ENCODE measurements at regions not wholly inside any gene's neighbourhood (a gene's known extent, or its start where the extent isn't known, plus 50 kb on each side); places are given as distances from the start of the nearest gene placed in this dataset.
"Not testable (repeated sequence)": the region's sequence is repeated elsewhere in the genome, so short reads cannot be mapped to it uniquely, and the experiment has no call there.

DNA sequence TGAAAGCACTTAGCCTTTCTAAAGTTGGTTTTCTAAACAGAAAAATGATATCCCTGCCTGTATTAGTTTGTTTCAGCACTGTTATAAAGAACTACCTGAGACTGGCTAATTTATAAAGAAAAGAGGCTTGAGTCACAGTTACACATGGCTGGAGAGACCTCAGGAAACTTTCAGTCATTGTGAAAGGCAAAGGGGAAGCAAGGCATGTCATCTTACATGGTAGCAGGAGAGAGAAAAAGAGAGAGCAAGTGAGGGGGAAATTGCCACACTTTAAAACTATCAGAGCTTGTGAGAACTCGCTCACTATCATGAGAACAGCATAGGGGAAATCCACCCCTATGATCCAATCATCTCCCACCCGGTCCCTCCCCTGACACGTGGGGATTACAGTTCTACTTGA, 64.9 kb downstream of the FAM170A start:
- ATAC-seq, result no peak
- H3K27ac Mint-ChIP-seq, result no peak overlapping the region

GRCh38 chr5:119706049-119706448, 76.7 kb downstream of the FAM170A start:
- H3K4me1 Mint-ChIP-seq, result no peaks in the 10 kb centered on the region
- no peak for ATAC-seq
- no peak for DNase-seq (ENCODE audit: low spot score in 2 of 2)

More for the DNA sequence above, 64.9 kb downstream of the FAM170A start:
- Mint-ChIP-seq H3K9me3 (peaks cover 17% of the 10 kb centered on the region), H3K36me3 (no peaks in the 10 kb centered on the region), H3K4me3 (no peak overlapping the region), H3K4me1 (no peaks in the 10 kb centered on the region)
- DNase-seq (ENCODE audit: low spot score in 2 of 2), result no peak

DNA sequence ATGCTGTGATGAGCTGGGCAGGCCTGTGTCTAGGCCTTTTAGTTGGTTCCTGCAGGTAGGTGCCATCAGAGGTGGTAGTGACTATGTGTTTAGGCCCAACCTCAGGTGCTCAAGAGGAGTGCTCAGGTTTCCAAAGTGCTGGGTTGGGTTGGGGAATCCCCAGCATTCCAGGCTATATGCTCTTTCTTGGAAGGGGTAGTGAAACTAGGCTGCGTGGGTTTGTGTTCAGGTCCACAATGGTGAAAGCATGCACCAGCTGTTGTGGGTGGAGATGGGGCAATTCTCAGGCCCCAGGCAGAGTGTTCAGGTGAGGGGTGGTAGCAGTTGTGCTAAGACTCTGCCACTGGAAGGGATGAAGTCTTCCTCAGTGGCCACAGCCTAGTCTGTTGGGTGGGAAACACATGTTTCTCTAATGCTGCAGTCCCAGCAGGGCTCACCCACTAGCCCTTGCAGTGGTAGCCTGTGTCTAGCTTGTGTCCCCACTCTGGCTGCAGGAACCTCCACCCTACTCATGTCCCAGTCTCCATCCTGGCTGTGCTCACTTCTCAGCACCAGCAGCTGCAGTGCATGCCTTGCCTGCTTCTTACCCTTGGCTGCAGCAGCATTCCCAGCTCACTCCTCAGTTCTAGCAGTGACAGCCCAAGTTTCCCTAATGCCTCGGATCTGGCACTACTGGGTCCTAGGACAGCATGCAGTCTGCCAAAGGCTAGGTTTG, 78.9 kb downstream of the FAM170A start:
- DNase-seq (ENCODE audit: low spot score in 2 of 2) (no peak), ATAC-seq (peak; percentile 53)
- Mint-ChIP-seq H3K9me3 (no peaks in the 10 kb centered on the region), H3K4me1 (no peaks in the 10 kb centered on the region), H3K36me3 (no peaks in the 10 kb centered on the region), H3K27ac (no peak overlapping the region), H3K4me3 (no peak overlapping the region)

More at GRCh38 chr5:119706049-119706448, 76.7 kb downstream of the FAM170A start:
- no peak overlapping the region for H3K4me3 Mint-ChIP-seq
- H3K36me3 Mint-ChIP-seq, result no peaks in the 10 kb centered on the region
- no peaks in the 10 kb centered on the region for H3K9me3 Mint-ChIP-seq
- no peak overlapping the region for H3K27ac Mint-ChIP-seq

DNA sequence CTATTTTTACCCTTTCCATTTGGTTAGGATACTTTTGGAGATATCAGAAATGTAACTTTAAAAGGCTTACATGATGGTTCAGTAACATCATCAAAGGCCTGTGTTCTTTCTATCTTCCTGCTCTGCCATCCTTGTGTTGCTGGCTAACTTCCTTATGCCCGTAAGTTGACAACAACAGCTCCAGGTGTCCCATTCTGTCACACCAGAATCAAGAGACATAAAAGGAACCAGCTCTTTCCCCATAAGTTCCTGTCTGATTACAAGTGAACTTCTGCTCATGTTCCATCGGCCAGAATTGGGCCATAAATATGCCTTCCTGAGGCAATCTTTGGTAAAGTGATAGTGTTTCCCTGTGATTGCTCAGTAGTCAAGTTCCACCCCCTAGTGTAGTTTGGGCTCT, 92.4 kb downstream of the FAM170A start:
- ATAC-seq (no peak), DNase-seq (ENCODE audit: low spot score in 2 of 2) (no peak)
- no peak overlapping the region for H3K27ac Mint-ChIP-seq
- no peak overlapping the region for H3K4me3 Mint-ChIP-seq
- H3K9me3 Mint-ChIP-seq, result peaks cover 5% of the 10 kb centered on the region
- H3K4me1 Mint-ChIP-seq, result no peaks in the 10 kb centered on the region
- H3K36me3 Mint-ChIP-seq, result no peaks in the 10 kb centered on the region

GRCh38 chr5:119725291-119725690, 95.9 kb downstream of the FAM170A start:
- H3K4me1 Mint-ChIP-seq; H3K4me3 Mint-ChIP-seq; H3K9me3 Mint-ChIP-seq; H3K27ac Mint-ChIP-seq; DNase-seq (ENCODE audit: low spot score in 2 of 2); ATAC-seq; H3K36me3 Mint-ChIP-seq: not testable (repeated sequence)

GRCh38 chr5:119726544-119726943, 97.2 kb downstream of the FAM170A start:
- Mint-ChIP-seq H3K27ac (no peak overlapping the region), H3K4me3 (no peak overlapping the region), H3K4me1 (no peaks in the 10 kb centered on the region), H3K36me3 (no peaks in the 10 kb centered on the region), H3K9me3 (peaks cover 6% of the 10 kb centered on the region)
- no peak for ATAC-seq
- DNase-seq (ENCODE audit: low spot score in 2 of 2), result no peak

DNA sequence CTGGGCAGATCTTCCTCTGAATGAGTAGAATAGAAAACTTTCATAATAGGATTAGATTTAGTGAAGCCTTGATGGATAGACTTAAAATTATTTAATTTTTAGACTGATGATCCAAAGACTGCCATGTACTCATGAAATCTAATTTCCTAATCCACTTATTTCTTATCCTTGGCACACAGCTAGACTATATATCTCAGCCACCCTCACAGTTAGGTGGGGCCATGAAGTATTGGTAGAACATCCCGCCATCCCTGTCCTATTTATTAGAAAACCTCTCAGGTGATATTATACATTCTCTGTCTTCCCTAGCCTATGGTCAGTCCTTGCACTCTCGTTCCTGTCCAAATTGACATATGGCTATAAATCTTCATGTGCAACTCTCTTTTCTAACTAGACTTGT, 110.9 kb downstream of the FAM170A start:
- Mint-ChIP-seq H3K27ac (no peak overlapping the region), H3K36me3 (no peaks in the 10 kb centered on the region), H3K4me3 (no peak overlapping the region), H3K4me1 (no peaks in the 10 kb centered on the region), H3K9me3 (no peaks in the 10 kb centered on the region)
- no peak for DNase-seq (ENCODE audit: low spot score in 2 of 2)
- ATAC-seq, result no peak

GRCh38 chr5:119741691-119742090, 112.3 kb downstream of the FAM170A start:
- H3K4me3 Mint-ChIP-seq, result no peak overlapping the region
- H3K36me3 Mint-ChIP-seq, result no peaks in the 10 kb centered on the region
- no peaks in the 10 kb centered on the region for H3K4me1 Mint-ChIP-seq
- no peak for DNase-seq (ENCODE audit: low spot score in 2 of 2)
- H3K9me3 Mint-ChIP-seq, result no peaks in the 10 kb centered on the region
- H3K27ac Mint-ChIP-seq, result no peak overlapping the region
- ATAC-seq, result no peak

DNA sequence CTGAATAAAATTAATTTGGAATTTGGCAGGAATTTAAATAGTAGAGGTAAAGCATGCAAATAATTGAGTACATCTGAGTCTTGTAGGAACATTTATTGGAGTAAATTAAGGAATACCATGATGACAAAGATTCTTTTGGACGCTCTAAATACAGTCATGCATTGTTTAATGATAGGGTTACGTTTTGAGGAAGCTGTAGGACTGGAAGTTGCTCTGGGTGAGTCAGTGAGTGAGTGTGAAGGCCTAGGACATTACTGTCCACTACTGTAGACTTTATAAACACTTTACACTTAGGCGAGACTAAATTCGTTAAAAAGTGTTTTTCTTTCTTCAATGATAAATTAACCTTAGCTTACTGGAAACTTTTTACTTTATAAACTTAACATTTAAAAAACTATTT, 113.0 kb downstream of the FAM170A start:
- ATAC-seq, result no peak
- Mint-ChIP-seq H3K4me3 (no peak overlapping the region), H3K9me3 (no peaks in the 10 kb centered on the region), H3K36me3 (no peaks in the 10 kb centered on the region), H3K27ac (no peak overlapping the region), H3K4me1 (no peaks in the 10 kb centered on the region)
- no peak for DNase-seq (ENCODE audit: low spot score in 2 of 2)

DNA sequence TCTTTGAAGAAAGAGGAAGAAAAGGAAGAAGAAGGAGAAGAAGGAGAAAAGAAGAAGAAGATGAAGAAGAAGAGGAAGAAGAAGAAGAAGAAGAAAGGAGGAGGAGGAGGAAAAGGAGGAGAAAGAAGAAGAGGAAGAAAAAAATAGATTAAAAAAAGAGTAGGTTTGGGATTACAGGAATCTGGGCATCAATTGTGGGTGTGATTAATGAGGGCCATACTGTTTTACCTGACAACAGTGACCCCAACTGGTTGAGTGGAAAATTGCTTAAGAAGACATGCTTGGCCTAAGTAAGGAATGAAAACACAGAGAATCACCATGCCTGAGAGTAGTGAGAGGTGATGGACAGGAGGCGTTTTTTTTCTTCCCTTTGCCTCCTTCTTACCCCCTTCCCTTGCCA, 114.6 kb downstream of the FAM170A start:
- Mint-ChIP-seq H3K27ac (no peak overlapping the region), H3K4me1 (no peaks in the 10 kb centered on the region), H3K9me3 (no peaks in the 10 kb centered on the region), H3K36me3 (no peaks in the 10 kb centered on the region), H3K4me3 (no peak overlapping the region)
- ATAC-seq (peak; percentile 50), DNase-seq (ENCODE audit: low spot score in 2 of 2) (no peak)

DNA sequence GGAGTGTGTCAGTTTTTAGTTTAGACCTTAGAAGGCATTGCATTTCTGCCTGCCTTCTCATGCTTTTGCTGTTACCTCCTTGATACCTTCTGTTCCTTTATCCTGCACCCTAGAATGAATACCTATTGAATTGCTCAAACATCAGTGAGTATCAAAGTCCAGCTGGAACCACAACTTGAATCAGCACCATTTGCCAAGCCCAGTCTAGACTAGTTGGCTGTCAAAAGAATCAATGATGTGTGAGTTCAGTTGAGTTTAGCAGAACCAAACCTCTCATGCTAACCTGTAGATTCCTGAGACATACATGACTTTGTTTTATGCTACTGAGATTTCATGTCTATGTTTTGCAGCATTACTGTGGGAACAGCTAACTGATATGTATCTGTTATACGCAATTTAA, 116.6 kb downstream of the FAM170A start:
- no peak overlapping the region for H3K27ac Mint-ChIP-seq
- ATAC-seq (no peak), DNase-seq (ENCODE audit: low spot score in 2 of 2) (no peak)
- H3K9me3 Mint-ChIP-seq, result no peaks in the 10 kb centered on the region
- no peak overlapping the region for H3K4me3 Mint-ChIP-seq
- H3K36me3 Mint-ChIP-seq, result no peaks in the 10 kb centered on the region
- no peaks in the 10 kb centered on the region for H3K4me1 Mint-ChIP-seq

DNA sequence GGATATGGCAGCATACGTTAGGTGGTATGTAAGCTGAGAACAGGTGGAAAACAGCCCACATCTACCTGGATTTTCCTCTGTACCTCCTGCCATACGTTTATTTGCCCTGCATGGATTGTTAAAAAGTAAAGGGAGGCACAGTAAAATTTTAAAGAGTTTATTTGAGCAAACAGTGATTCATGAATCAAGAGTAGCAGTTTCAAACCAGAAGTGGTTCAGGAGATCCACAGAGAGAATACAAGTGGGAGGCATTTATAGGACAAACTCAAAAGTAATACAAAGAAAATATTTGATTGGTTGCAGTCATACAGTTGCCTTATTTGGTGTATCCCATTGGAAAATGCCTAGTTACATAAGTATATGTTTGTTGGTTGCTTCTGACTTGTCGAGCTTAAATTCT, 117.6 kb downstream of the FAM170A start:
- no peaks in the 10 kb centered on the region for H3K36me3 Mint-ChIP-seq
- no peak for DNase-seq (ENCODE audit: low spot score in 2 of 2)

DNA sequence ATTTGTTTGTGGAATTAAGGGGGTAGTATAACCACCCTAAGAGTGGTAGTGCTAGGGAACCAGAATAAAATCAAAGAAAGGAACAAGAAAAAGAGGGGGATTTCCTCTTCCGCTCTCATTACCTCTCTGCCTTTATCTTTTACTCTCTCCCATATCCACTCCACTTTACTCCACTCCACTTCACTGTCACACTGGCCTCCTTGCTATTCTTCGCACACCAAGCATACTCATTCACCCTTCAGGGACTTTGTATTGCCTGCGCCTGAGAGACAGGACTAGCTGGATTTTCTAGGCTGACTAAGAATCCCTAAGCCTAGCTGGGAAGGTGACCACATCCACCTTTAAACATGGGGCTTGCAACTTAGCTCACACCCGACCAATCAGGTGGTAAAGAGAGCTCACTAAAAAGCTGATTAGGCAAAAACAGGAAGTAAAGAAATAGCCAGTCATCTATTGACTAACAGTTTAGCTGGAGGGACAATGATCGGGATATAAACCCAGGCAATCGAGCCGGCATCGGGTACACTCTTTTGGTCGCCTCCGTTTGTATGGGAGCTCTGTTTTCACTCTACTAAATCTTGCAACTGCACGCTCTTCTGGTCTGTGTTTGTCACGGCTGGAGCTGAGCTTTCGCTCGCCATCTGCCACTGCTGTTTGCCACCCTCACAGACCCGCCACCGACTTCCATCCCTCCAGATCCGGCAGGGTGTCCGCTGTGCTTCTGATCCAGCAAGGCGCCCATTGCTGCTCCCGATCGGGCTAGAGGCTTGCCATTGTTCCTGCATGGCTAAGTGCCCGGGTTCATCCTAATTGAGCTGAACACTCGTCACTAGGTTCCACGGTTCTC, 121.8 kb downstream of the FAM170A start:
- Mint-ChIP-seq H3K27ac (no peak overlapping the region), H3K4me1 (no peaks in the 10 kb centered on the region), H3K36me3 (no peaks in the 10 kb centered on the region)

More for the DNA sequence above, 117.6 kb downstream of the FAM170A start:
- no peak overlapping the region for H3K27ac Mint-ChIP-seq
- no peaks in the 10 kb centered on the region for H3K9me3 Mint-ChIP-seq
- ATAC-seq, result no peak
- no peak overlapping the region for H3K4me3 Mint-ChIP-seq
- no peaks in the 10 kb centered on the region for H3K4me1 Mint-ChIP-seq

DNA sequence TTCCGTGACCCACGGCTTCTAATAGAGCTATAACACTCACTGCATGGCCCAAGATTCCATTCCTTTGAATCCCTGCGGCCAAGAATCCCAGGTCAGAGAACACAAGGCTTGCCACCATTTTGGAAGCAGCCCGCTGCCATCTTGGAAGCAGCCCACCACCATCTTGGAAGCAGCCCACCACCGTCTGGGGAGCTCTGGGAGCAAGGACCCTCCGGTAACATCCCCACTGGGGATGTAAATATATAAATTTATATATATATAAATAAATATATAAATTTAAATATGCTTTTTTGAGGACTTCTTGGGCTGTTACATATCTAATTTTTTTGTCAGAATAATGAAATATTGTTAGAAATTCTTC, 122.4 kb downstream of the FAM170A start:
- no peak overlapping the region for H3K4me3 Mint-ChIP-seq

More for the DNA sequence above, 121.8 kb downstream of the FAM170A start:
- DNase-seq (ENCODE audit: low spot score in 2 of 2) (no peak), ATAC-seq (no peak)
- H3K4me3 Mint-ChIP-seq, result no peak overlapping the region
- H3K9me3 Mint-ChIP-seq, result no peaks in the 10 kb centered on the region

GRCh38 chr5:119752921-119753886, 123.8 kb downstream of the FAM170A start:
- no peak for ATAC-seq
- DNase-seq (ENCODE audit: low spot score in 2 of 2), result no peak
- Mint-ChIP-seq H3K27ac (no peak overlapping the region), H3K4me1 (no peaks in the 10 kb centered on the region), H3K36me3 (no peaks in the 10 kb centered on the region), H3K9me3 (no peaks in the 10 kb centered on the region), H3K4me3 (no peak overlapping the region)

More for the DNA sequence above, 122.4 kb downstream of the FAM170A start:
- H3K4me1 Mint-ChIP-seq, result no peaks in the 10 kb centered on the region
- no peaks in the 10 kb centered on the region for H3K9me3 Mint-ChIP-seq
- no peak overlapping the region for H3K27ac Mint-ChIP-seq
- H3K36me3 Mint-ChIP-seq, result no peaks in the 10 kb centered on the region
- no peak for ATAC-seq
- no peak for DNase-seq (ENCODE audit: low spot score in 2 of 2)
